HG03135 (cell line): ENCODE measurements at regions not wholly inside any gene's neighbourhood (a gene's known extent, or its start where the extent isn't known, plus 50 kb on each side); places are given as distances from the start of the nearest gene placed in this dataset.
"Not testable (repeated sequence)": the region's sequence is repeated elsewhere in the genome, so short reads cannot be mapped to it uniquely, and the experiment has no call there.

Source experiments
- ATAC-seq: cut with Tn5 transposase; IDR thresholded peaks from one replicate; pipeline ENCODE4 v1.9.1; 2021; ENCODE audit warnings: mild to moderate bottlenecking, moderate library complexity; ENCODE audit not compliant: unreplicated experiment

DNA sequence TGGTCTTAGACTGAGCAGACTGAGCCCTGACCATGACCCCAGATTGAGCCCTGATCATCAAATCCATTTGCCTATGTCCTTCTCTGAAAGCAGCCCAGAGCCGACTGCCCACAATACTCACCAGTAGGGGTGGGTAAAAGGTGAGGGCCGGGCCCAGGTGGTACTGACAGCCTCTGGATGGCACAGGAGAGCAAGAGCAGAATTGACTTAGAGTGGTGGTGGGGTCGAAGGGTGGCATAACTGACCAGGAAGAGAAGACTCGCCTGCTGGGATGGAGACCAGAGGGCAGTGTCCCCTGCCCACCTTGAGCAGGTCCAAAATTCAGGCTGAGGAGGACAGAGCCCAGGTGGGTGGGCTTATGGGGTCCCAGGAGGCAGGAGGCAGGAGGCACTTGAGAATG, 161.3 kb upstream of the POU3F1 start:
- ATAC-seq: no peak

DNA sequence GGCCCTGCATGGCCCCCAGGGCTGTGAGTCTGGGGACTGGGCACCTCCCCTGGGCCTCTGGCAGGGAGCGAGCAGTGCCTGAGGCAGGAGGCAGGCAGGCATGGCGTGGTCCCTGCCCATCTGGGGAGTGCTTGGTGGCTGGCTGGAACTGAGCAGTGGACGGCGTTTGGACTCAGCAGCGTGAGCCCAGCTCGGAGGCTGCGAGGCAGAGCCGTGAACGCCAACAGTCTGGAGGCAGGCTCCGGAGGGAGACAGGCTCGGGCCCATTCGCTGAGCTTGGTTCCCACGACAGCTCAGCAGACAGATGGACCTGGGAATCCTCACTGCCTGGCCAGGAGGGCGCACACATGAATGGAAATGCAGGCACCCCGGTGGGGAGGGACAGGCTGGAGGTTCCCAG, 160.7 kb upstream of the POU3F1 start:
- ATAC-seq: no peak

DNA sequence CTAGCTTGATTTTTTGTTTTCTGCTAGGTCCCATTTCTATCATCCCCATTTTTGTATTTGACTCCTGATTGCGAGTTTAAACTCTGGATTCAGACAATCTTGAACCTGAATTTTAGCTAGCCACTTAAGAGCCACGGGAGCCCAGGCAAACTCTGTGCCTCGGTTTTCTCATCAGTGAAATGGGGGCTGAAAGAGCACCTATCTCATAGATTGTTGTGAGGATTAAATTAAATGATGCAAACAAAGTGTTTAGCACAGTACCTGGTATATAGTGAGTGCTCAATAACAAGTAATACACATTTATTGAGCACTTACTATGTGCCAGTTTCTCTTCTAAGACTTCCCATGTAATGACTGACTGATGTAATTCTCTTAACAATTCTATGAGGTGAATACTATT, 158.1 kb upstream of the POU3F1 start:
- no peak for ATAC-seq

DNA sequence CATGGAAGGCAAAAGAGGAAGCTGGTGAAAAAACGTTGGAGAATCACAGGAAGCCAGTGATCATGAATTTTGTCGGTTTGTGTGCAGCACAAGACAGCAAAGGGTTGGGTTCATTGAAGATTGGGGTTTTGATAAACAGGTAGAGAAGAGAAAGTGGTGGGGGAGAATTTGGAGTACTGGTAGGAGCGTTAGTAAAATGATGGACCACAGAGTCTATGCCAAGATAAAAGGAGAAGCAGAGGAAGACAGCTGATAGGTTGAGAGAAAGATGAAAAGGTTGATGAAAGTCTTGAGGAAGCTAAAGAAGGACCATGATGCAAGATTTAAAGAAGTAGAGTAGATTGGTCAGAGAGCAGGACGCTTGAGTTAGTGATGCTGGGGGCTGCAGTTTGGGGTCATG, 156.8 kb upstream of the POU3F1 start:
- no peak for ATAC-seq

DNA sequence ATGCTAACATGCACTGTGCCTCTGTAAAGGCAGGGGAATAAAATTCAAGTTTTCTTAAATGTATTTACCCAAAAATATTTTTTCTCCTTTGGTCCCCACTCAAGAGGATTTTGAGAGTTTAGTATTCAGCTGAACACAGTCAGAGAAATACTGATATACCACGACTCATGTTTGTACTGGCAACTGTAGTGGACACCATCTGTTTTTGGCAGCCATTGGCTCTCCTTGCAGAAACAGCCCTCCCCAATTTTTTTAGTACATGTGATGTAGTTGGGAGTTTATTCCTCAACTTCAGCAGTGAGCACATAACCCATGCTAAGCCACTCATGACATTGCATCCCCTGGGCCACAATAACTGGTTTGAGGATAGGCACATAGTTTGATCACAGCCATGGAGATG, 154.8 kb upstream of the POU3F1 start:
- ATAC-seq: no peak

DNA sequence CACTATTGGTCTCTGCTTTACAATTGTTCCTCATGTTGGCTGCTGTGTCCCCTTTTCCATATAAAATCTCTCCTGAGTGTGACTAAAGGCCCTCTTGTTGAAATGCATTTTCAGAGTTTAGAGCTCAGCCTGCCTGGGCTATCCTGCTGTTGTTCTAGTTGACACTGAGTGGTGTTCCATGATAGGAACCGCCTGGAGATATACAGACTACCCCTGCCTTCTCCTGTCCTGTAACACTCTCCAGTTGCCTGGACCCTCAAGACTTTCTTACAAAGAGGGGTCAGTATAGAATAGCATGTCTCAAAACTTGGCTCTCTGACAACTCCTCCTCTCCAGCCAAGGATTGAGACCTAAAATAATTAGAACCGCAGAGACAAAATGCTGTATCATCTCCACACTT, 152.0 kb upstream of the POU3F1 start:
- ATAC-seq: no peak

DNA sequence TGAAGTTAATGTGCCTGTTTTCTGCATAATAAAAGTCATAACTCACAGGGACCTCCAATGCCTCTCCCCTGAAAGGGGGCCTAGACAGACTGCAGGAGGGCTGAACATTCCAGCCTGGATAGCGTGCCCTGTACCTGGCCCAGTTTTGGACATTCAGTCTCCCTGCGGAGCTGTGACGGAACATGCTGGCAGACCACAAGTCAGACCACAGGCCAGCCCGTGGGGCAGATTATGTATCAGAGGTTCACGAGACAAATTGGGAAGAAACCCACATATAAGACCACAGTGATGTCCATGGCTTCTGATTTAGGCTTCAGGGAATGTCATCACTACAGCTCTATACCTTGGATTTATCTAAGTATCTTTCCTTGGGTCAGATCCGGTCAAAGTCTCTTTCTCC, 151.5 kb upstream of the POU3F1 start:
- ATAC-seq: no peak

DNA sequence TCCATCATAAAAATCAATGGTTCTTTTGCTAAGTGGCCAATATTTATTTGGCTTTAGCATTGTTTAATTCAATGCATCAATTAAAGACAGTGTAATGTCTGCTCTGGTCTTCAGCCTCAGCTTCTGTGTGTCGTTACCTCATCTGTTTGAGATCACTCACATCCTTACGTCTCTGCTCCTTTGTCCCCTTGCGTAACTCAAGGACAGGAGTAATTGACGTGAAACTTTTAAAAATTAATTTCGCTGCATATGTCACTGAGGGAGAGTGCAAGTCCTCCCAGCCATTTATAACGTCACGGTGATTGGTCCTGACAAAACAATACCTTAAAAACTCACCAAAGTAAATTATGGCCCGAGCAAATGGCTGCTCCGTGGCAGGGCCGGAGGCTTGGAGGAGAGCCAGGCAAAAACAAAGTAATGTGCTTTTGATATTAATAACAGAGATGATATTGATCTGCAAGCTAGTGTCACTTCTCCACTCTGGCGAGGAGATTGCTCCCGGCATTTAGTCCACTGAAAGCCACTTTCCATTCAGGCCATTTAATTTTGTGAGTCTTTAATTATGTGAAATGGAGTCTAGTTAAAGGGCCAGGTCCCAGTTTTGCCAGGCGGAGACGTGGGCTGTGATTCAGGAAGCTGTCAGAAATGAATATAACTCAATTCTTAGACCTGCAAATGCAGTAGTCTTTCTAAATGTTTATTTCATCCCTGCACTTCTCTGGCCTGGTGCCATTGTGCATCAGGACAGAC, 150.9 kb upstream of the POU3F1 start:
- no peak for ATAC-seq

DNA sequence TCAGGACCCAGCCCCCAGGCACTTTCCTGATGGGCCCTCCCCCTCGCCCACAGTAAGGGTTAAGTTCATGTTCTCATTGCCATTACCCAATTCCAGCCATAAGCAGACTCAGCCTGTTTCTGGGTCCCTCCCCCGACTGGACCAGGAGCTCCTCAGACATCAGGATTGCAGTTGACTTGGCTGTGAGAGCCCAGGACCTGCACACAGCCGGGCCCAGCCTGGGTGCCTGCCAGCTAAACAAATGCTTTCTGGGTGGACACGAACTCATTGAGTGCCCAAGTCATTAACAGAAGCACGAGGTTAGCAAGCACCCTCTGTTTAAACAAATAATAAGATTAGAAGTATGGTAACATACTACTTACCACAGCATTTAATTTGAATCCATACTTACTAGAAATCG, 147.9 kb upstream of the POU3F1 start:
- no peak for ATAC-seq

DNA sequence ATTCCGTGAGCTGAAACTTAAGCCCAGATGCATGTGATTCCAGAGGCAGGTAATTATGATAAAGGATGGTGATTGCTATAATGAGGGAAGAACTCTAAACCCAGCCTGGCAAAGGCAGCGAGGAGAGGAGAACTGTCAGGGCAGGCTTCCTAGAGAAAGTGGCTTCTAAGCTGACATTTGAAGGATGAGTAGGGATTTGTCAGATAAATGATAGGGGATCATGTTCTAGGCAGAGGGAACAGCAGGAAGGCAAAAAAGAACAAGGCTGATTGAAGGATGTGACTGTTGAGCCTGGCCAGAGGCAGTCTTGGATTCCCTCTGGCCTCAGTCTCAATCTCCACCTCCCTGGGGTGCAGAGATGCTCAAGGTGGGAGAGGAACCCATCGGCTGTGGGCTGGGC, 146.4 kb upstream of the POU3F1 start:
- ATAC-seq: no peak

DNA sequence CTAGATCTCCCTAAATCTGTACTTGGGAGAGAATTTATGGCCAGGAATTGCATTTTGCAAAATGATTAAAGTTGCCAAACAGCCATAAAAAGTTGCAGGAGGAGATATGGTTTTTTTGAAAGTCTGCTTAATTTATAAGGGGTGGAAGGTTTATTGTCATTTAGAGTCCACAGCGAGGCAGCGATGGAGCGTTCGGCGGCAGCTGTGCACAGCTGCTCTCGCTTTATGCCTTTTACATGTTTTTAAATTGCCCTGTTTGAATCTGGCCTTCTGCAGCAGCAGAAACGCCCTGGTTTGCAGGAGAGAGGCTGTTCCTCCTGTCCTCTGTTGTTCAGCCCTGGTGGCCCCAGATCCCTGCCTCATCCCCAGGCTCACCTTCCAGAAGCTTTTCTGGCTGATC, 144.9 kb upstream of the POU3F1 start:
- ATAC-seq: no peak

DNA sequence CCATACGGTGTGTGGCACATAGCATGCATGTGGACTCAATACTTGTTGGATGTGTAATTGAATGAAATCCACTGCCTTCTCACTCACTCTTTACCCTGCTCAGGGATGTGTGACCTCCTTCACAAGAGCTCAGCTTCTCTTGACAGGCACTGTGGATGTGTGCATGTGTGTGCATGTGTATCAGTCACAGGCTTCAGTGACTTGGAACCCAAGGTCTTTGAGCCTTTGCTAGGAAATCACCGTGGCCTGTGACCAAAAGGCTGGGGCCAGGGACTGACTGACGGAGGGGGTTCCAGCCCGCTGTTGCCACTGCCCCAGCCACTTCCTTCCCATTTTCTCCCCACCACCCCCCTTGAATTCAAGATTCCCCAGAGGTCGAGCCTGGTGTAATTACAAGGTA, 144.4 kb upstream of the POU3F1 start:
- no peak for ATAC-seq

DNA sequence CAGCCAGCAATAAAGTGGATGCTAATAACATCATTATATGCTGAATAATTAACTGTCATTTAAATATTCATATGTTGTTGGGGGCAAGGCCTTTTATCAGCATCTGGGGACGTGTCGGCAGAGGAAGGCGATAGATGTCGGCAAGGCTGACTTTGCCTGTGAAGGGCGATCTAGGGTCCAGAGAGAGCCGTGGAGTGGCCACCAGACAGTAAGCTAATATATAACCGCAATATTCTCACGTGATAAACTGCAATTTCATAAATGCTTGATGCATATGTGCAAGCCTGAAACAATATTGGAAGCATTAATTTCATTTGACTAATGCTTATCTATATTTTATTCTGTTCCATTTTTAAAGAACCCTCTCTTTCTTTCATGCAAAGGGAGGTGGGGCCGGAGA, 141.0 kb upstream of the POU3F1 start:
- no peak for ATAC-seq

DNA sequence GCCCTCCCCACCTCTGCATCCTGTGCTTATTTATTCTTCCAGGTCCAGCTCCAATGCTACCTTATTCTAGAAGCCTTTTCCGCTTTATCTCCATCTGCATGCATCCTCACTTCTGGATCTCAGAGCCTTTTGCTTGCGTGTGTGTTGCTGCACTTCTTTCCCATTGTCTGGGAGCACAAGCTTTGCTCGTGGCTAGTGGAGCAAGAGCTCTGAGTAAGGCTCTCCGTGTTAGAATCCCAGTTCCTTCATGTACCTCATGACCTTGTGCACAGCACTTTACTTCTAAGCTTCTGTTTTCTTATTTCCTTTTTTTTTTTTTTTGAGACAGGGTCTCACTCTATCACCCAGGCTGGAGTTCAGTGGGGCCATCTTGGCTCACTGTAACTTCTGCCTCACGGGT, 140.0 kb upstream of the POU3F1 start:
- no peak for ATAC-seq

DNA sequence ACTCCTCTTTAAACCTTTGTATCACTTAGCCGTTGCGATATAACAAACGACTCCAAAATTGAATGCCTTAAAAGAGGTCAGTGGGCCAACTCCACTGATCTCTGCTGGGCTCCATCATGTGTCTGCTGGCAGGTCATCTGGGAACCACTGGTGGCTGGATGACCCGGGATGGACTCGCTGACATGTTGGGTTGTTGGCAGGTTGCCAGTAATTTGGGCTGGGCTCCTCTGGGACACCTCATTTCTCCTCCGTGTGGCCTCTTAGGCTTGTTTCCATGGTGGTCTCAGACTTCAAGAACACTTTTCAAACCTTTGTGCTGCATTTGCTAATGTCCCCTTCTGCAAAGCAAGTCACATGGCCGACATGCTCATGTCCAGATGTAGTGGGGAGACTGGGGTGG, 139.3 kb upstream of the POU3F1 start:
- ATAC-seq: no peak

DNA sequence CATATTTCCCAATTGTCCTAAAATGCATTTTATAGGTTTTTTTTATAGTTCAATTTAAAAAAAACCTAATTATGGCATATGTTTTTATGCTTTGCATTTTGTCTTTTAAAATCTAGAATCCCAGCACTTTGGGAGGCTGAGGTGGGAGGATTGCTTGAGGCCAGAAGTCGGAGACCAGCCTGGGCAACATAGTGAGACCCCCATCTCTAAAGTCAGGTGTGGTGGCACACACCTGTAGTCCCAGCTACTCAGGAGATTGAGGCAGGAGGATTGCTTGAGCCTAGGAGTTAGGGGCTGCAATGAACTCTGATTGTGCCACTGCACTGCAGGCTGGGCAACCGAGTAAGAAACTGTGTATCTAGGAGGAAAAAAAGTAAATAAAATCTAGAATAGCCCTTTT, 137.2 kb upstream of the POU3F1 start:
- no peak for ATAC-seq

DNA sequence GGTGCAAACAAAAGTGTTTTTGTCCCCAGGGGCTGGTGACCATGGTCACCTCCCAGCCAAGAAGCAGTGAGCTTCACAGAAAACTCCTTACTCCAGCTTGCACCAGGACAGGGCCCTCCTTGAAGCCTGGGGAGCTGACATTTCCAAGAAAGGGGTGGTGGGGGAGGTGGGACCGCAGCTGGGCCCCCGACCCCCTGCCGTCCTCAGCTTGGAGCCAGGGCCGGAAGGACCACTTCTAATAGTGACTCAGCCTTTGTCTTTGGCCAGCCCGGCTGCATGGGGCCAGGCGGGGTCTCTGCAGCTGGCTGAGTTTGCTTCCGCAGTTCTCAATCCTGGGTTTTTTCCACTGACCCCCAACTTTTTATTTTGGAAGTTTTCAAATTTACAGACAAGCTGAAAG, 136.5 kb upstream of the POU3F1 start:
- ATAC-seq: no peak

DNA sequence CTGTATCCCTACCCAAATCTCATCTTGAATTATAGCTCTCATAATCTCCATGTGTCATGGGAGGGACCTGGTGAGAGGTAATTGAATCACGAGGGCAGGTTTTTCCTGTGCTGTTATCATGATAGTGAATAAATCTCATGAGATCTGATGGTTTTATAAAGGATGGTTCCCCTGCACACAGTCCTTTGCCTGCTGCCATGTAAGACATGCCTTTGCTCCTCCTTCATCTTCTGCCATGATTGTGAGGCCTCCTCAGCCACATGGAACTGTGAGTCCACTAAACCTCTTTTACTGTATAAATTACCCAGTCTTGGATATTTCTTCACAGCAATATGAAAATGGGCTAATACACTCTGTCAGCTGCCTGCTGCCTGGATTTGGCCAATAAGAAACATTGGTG, 133.8 kb upstream of the POU3F1 start:
- ATAC-seq: not testable (repeated sequence)

DNA sequence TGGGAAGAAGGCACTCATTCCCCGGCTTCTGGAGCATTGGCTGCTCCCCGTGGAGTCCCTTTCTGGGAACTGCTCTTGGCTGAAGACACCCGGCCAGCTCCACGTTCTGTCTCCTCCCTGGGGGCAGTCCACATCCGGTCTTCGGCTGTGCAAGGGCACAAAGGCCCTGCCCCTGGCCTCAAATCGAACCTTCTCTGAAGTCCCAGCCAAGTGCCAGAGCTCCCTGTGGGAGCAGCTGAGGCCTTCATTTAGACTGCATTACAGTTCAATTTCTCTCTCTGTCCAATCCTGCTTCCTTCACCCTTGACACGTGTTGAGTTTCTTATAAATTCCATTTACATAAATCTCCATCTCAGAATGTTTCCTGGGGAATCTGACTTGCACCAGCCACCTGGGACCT, 132.9 kb upstream of the POU3F1 start:
- ATAC-seq: no peak

DNA sequence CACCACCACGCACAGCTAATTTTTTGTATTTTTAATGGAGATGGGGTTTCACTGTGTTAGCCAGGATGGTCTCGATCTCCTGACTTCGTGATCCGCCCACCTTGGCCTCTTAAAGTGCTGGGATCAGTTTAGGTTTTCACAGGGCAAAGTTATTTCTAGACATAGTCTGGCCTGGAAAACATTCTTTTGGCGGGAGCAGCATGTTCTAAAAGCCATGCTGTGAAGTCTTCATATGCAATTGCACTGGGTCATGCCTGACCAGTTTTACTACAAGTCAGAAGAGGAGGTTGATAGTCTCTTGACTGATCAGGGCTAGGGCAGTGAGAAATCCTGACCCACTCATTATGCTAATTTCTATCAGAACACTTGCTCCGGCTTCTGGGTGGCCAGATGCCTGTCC, 131.6 kb upstream of the POU3F1 start:
- no peak for ATAC-seq

DNA sequence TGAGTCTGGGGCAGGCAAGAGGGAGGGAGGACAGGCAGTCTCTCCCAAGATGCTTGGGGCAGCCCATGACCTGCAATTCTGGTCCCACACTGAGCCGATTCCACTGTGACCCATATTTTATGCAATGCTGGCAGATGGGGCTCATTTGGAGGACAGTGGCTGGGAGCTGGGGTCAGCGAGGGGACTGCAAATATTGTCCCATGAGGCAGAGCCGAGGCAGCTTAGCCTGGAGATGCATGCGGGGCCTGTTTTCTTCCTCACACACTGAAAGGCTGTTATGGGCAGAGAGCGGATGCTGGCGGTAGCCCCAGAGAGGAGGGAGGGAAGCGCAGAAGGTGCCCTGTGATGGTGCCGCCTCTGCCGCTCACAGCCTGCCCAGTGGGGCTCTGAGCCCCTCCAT, 128.5 kb upstream of the POU3F1 start:
- ATAC-seq: no peak

DNA sequence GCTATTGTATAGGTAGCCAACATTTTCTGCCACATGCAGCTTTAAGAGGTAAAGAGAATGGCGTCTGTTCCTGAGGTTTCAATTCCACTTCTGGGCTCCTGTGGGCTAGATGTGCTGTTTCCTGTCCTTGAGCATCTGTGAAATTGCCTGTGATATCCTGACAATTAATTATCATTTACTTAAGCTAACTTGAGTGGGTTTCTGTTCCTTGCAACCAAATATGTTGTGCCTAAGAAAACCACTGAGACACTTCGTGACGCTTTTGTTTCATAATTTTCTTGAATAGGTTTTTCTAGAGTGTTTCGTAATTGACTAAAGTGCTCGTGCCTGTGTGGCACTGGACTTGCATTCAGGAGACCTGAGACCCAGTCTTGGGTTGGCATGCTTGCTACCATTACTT, 127.3 kb upstream of the POU3F1 start:
- ATAC-seq: no peak

DNA sequence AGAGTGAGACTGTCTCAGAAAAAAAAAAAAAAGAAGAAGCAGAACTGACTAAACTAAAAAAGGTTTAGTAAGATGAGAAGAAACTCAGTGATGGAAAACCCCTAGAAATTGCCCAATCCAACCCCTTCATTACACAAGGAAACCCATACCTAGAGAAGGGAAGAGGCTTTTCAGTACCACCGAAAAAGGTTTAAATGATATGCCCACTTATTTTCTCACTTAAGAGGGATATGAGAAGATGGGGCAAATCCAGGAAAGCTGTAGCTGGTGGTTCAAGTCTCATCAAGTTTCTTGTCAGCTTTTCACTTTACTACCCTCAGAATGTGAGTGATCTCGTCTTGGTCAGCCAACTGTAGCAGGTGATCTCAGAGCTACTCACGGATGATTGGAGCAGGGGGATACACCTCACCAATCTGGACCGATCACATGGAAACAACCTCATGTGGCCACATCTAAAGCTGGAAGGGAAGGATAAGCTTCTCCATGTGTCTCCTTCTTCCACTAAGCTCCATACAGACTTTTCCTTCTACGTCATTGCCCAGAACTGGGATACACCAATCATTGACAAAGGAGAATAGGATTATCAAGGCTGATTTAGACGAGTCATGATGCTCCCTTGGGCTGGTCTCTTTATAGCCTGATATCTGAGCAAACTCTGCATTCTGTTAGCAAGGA, 126.7 kb upstream of the POU3F1 start:
- no peak for ATAC-seq
